Left kidney (tissue), 1 donor: ENCODE measurements at regions not wholly inside any gene's neighbourhood (a gene's known extent, or its start where the extent isn't known, plus 50 kb on each side); places are given as distances from the start of the nearest gene placed in this dataset.

Experiments
- DNase-seq: peaks from one replicate; pipeline ENCODE4 v3.0.0-alpha.2; 2013

- DNase-seq: no peak
Observed at GRCh38 chr10:10492420-10492819, 525.3 kb upstream of the CELF2 start.

DNA sequence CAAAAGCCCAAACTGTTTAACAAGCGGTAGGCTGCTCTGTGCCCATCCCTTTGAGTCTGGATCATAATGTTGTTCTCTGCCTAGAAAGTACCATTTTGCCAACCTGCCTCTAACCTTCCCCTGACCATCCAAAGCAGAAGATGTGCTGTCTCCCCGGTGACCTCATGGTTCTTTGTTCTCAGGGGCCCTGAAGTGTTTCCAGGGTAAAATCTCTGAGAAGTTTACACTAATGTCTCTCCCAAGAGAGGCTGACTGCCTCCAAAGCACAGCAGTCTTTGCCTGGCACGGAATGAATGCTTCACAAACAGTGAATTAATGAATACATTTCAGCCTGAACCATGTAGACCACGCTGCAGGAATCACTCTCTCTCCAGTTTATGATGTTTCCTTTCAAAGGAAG is 523.8 kb upstream of the CELF2 start:
- DNase-seq: no peak

- no peak for DNase-seq
Observed at GRCh38 chr10:10497245-10497644, 520.4 kb upstream of the CELF2 start.

GRCh38 chr10:10498781-10499180 is 518.9 kb upstream of the CELF2 start:
- DNase-seq: no peak

GRCh38 chr10:10499839-10500238 is 517.8 kb upstream of the CELF2 start:
- DNase-seq: no peak

DNA sequence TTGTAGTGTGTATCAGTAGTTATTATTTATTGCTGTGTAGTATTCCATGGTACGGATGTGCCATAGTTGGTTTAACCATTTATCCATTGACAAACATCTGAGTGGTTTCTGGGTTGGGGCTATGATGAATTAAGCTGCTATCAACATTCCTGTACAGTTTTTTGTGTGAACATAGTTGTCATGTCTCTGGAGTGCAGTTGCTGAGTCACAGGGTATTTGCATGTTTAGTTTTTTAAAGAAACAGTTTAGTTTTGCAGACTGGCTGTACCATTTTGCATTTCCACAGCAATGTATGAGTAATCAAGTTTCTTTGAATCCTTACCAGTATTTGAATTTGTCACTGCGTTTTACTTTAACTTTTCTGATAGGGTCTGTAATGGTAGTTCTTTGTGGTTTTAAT is 516.7 kb upstream of the CELF2 start:
- DNase-seq: no peak

GRCh38 chr10:10503772-10504171 is 513.9 kb upstream of the CELF2 start:
- no peak for DNase-seq

DNA sequence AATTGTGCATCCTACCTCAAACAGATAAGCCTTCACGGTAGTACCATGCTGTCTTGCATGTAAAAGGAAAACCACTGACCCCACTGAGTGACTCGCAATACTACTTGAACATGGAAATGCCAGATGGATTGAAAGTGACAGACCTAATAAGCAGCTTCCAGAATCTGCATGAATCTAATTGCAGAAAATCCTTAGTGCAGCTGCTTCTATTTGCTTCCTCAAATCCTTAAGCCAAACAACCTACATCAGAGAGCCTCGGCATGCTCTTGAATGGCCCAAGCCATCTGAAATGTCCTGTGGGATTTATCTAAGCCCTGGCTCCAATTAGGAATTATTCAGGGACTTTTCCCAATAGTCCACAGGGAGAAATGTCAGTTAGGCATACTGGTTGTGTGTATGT is 509.5 kb upstream of the CELF2 start:
- no peak for DNase-seq

- no peak for DNase-seq
Observed at GRCh38 chr10:10510179-10510578, 507.5 kb upstream of the CELF2 start.

- no peak for DNase-seq
Observed at GRCh38 chr10:10513067-10513466, 504.6 kb upstream of the CELF2 start.

- DNase-seq: no peak
Observed at GRCh38 chr10:10513898-10514297, 503.8 kb upstream of the CELF2 start.

GRCh38 chr10:10514797-10515196 is 502.9 kb upstream of the CELF2 start:
- no peak for DNase-seq

- DNase-seq: no peak
Observed at GRCh38 chr10:10515479-10516204, 502.0 kb upstream of the CELF2 start.

- DNase-seq: no peak
Observed at GRCh38 chr10:10516346-10517130, 501.1 kb upstream of the CELF2 start.

DNA sequence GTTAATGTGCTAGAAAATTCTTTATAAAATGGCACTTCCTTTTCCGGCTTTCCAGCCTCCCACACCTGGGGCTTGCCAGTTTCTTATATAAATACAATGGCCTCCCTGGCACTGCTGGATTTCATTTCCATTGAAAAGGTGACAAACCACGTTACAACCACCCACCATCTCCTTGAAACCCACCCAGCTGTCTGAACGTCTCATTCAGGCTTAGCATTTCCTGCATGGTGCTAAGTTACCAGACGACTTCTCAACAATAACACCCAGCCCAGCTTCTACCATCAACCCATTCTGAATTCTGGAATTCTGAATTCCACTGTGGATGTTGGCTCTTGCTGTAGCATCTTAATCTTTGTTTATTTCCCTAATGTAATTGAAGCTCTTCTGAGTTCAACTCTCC is 499.8 kb upstream of the CELF2 start:
- DNase-seq: no peak

- no peak for DNase-seq
Observed at GRCh38 chr10:10519674-10520073, 498.0 kb upstream of the CELF2 start.

DNA sequence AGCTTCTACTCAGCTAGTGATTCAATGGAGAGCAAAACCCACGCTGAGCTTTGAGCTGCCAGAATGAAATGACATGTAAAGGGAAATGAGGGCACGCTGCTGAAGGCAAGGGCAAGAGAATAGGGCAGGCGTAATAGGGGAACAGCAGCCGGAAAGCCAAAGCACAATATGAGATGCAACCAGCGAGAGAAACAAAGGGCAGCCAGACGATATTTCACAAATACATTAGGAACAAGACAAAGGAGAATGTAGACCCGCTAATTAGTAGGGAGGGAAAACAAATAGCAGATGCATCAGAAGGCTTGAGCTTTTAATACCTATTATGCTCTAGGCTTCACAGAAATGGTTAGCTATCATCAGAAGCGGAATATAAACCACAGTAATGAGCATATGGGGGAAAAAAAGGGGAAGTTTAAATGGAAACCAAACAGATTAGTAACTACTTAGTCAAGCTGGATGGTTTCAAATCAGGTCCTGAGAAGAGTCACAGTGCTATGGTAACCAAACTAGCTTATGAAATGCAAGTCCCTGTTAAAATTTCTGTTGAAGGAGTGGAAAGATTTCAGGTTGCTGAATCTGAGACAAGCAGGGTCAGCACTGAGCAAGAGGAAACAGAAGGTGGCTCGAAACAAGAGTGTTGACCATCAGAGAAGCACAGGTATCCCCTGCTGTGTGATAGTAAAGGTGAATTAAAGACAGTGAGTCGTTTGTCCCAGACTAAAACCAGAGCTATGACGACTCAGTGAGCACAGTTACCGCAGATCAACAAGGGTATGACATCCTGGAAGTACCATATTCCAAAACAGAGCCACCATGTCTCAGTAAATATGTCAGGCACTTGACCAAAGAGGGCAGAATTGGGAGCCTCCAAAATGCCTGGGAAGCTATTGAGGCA is 496.9 kb upstream of the CELF2 start:
- no peak for DNase-seq

- no peak for DNase-seq
Observed at GRCh38 chr10:10526846-10527245, 490.8 kb upstream of the CELF2 start.

GRCh38 chr10:10527861-10528562 is 489.7 kb upstream of the CELF2 start:
- no peak for DNase-seq

GRCh38 chr10:10528563-10528910 is 489.1 kb upstream of the CELF2 start:
- DNase-seq: no peak

DNA sequence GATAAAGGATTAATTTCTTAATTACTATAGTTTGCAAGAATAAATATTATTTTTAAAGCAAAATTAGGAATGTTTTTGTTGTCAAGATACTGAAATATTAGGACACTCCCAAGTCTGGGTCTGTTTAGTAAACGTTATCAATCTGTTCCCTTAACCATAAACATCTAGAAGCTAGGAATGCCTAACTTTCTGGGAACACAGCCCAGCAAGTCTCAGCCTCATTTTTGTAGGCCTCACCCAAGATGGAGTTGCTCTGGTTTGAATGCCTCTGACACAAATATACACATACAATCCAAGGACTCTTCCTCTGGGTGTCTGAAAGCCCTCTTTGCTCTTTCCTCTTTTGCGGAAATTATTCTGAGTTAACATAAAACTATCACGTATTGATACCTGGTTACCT is 487.4 kb upstream of the CELF2 start:
- no peak for DNase-seq

DNA sequence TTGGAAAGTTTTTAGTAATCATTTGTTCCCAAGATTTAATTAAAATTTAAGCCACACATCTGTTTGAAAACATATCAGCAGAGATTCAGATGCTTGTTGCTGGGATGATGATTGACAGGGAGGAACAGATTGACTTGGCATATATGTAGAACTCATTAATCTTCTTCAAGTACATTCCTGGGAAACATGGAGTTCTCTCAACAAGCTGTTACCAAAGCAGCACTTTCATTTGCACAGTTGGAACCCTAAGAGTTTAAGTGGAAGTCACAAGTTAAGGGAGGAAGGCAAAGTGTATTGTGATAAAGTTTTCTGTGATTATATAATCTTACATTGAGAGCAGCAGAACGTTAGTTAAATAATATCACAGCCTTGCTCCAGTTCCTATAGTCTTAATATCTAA is 485.4 kb upstream of the CELF2 start:
- DNase-seq: no peak
